ENCODE measurements at regions not wholly inside any gene's neighbourhood (a gene's known extent, or its start where the extent isn't known, plus 50 kb on each side); places are given as distances from the start of the nearest gene placed in this dataset.

- no peak for DNase-seq (ENCODE audit: low read depth)
Measured at GRCh38 chr13:22311734-22312404, 641.0 kb downstream of the FGF9 start.

GRCh38 chr13:22312405-22312803 lies 641.5 kb downstream of the FGF9 start:
- no peak for DNase-seq (ENCODE audit: low read depth)

GRCh38 chr13:22316494-22317025 lies 645.7 kb downstream of the FGF9 start:
- DNase-seq (ENCODE audit: low read depth): no peak

- no peak for DNase-seq (ENCODE audit: low read depth)
Measured at GRCh38 chr13:22320991-22321390, 650.1 kb downstream of the FGF9 start.

- DNase-seq (ENCODE audit: low read depth): no peak
Measured at GRCh38 chr13:22325761-22326160, 654.9 kb downstream of the FGF9 start.

- no peak for DNase-seq (ENCODE audit: low read depth)
Measured at GRCh38 chr13:22332416-22332815, 661.5 kb downstream of the FGF9 start.

GRCh38 chr13:22336460-22336859 lies 665.6 kb downstream of the FGF9 start:
- DNase-seq (ENCODE audit: low read depth): no peak

GRCh38 chr13:22357132-22357531 lies 686.3 kb downstream of the FGF9 start:
- peak; percentile 1 for DNase-seq (ENCODE audit: low read depth)

GRCh38 chr13:22369090-22369489 lies 698.2 kb downstream of the FGF9 start:
- no peak for DNase-seq (ENCODE audit: low read depth)

- DNase-seq (ENCODE audit: low read depth): no peak
Measured at GRCh38 chr13:22369840-22370239, 699.0 kb downstream of the FGF9 start.

- DNase-seq (ENCODE audit: low read depth): no peak
Measured at GRCh38 chr13:22372261-22372660, 701.4 kb downstream of the FGF9 start.

GRCh38 chr13:22375151-22375550 lies 704.3 kb downstream of the FGF9 start:
- DNase-seq (ENCODE audit: low read depth): no peak

GRCh38 chr13:22387899-22388298 lies 717.0 kb downstream of the FGF9 start:
- DNase-seq (ENCODE audit: low read depth): no peak

GRCh38 chr13:22399801-22400420 lies 729.0 kb downstream of the FGF9 start:
- no peak for DNase-seq (ENCODE audit: low read depth)

GRCh38 chr13:22402682-22403081 lies 731.8 kb downstream of the FGF9 start:
- no peak for DNase-seq (ENCODE audit: low read depth)

- DNase-seq (ENCODE audit: low read depth): no peak
Measured at GRCh38 chr13:22403144-22403543, 732.3 kb downstream of the FGF9 start.

- DNase-seq (ENCODE audit: low read depth): no peak
Measured at GRCh38 chr13:22405891-22406290, 735.0 kb downstream of the FGF9 start.

GRCh38 chr13:22412452-22412851 lies 741.6 kb downstream of the FGF9 start:
- no peak for DNase-seq (ENCODE audit: low read depth)

- DNase-seq (ENCODE audit: low read depth): no peak
Measured at GRCh38 chr13:22422023-22422422, 751.1 kb downstream of the FGF9 start.

GRCh38 chr13:22422712-22423111 lies 751.8 kb downstream of the FGF9 start:
- no peak for DNase-seq (ENCODE audit: low read depth)

- DNase-seq (ENCODE audit: low read depth): no peak
Measured at GRCh38 chr13:22423261-22423660, 752.4 kb downstream of the FGF9 start.

GRCh38 chr13:22425087-22425486 lies 754.2 kb downstream of the FGF9 start:
- no peak for DNase-seq (ENCODE audit: low read depth)

GRCh38 chr13:22427066-22427465 lies 753.7 kb upstream of the SGCG start:
- no peak for DNase-seq (ENCODE audit: low read depth)

- DNase-seq (ENCODE audit: low read depth): no peak
Measured at GRCh38 chr13:22427783-22428182, 753.0 kb upstream of the SGCG start.

Data from activated T-cell treated with anti-CD3 and anti-CD28 coated beads for 24 hours (primary cell).